ENCODE measurements at regions not wholly inside any gene's neighbourhood (a gene's known extent, or its start where the extent isn't known, plus 50 kb on each side); places are given as distances from the start of the nearest gene placed in this dataset.

GRCh38 chr5:98643569-98643968 lies 129.9 kb upstream of the RGMB start:
- Histone ChIP-seq H2BK20ac (ENCODE audit: low read depth, low read length) (no peak overlapping the region), H3K4ac (ENCODE audit: low read depth, low read length) (no peak overlapping the region), H2BK15ac (ENCODE audit: low read depth, low read length) (no peak overlapping the region), H4K91ac (ENCODE audit: insufficient read depth, low read depth, low read length) (no peak overlapping the region), H3K9me1 (ENCODE audit: insufficient read depth, low read length) (no peaks in the 10 kb centered on the region), H3K4me2 (ENCODE audit: low read depth, low read length) (no peak overlapping the region), H4K20me1 (ENCODE audit: insufficient read depth, low read length) (no peaks in the 10 kb centered on the region), H3K36me3 (ENCODE audit: control insufficient read depth, insufficient read depth, low read length) (no peaks in the 10 kb centered on the region), H3K4me3 (ENCODE audit: insufficient read depth, low read depth, low read length) (no peak overlapping the region), H3K9me3 (ENCODE audit: control insufficient read depth, insufficient read depth, low read length) (no peaks in the 10 kb centered on the region), H3K23ac (ENCODE audit: low read depth, low read length) (no peak overlapping the region), H2AK5ac (ENCODE audit: low read depth, low read length) (no peak overlapping the region), H3K27me3 (ENCODE audit: control insufficient read depth, insufficient read depth, low read length) (no peaks in the 10 kb centered on the region), H3K4me1 (ENCODE audit: control insufficient read depth, insufficient read depth, low read length) (0 out of 2 replicates have a peak, but pooled peaks cover 3% of the 10 kb centered on the region), H3K56ac (ENCODE audit: extremely low read depth, insufficient read depth, low read length) (no peak overlapping the region), H4K8ac (ENCODE audit: low read depth in 2 of 2, low read length in 2 of 2) (no peak overlapping the region), H3K9ac (ENCODE audit: low read depth, low read length) (no peak overlapping the region), H3K79me1 (ENCODE audit: low read depth in 1 of 2, low read length in 2 of 2) (no peaks in the 10 kb centered on the region), H3K14ac (replicated peaks; ENCODE audit: low read depth, low read length) (no peak overlapping the region), H2AFZ (replicated peaks; ENCODE audit: low read length, poor library complexity) (no peak overlapping the region), H3K18ac (ENCODE audit: low read depth, low read length) (no peak overlapping the region), H2BK5ac (ENCODE audit: low read depth, low read length, poor library complexity, severe bottlenecking) (no peak overlapping the region), H3K27ac (ENCODE audit: insufficient read depth, low read length) (no peak overlapping the region), H4K5ac (ENCODE audit: low read depth, low read length) (no peak overlapping the region), H2BK120ac (ENCODE audit: low read depth, low read length) (no peak overlapping the region), H2AK9ac (replicated peaks; ENCODE audit: low read depth, low read length, poor library complexity) (no peak overlapping the region)
- DNase-seq (no peak), ATAC-seq (ENCODE audit: low read depth) (no peak)
- no TSS peak for BruUV-seq (replicated peaks)
- CTCF ChIA-PET, result no interaction called here
- POLR2A ChIA-PET (ENCODE audit: unreplicated experiment), result no interaction called here
- TF ChIP-seq RFX5 (IDR thresholded peaks at IDR 0.05; ENCODE audit: low read depth, low read length) (no peak), FOS (IDR thresholded peaks at IDR 0.05; ENCODE audit: low read depth, low read length) (no peak), MAFK (IDR thresholded peaks at IDR 0.05; ENCODE audit: low read depth, low read length) (no peak), USF2 (IDR thresholded peaks at IDR 0.05; ENCODE audit: low read depth, low read length) (no peak), MXI1 (IDR thresholded peaks at IDR 0.05; ENCODE audit: borderline replicate concordance, low read depth, low read length) (no peak), NFE2L2 (IDR thresholded peaks at IDR 0.05; ENCODE audit: low read depth, low read length) (no peak), ELK1 (IDR thresholded peaks at IDR 0.05; ENCODE audit: borderline replicate concordance, low read depth, low read length) (no peak), CHD1 (IDR thresholded peaks at IDR 0.05; ENCODE audit: low read depth, low read length) (no peak), RAD21 (IDR thresholded peaks at IDR 0.05; ENCODE audit: low read length) (no peak), BHLHE40 (IDR thresholded peaks at IDR 0.05; ENCODE audit: low read depth, low read length) (no peak), POLR2A (IDR thresholded peaks at IDR 0.05; ENCODE audit: low read depth, low read length) (no peak), CTCF (conservative IDR thresholded peaks at IDR 0.05; ENCODE audit: low read depth, low read length) (no peak), RCOR1 (IDR thresholded peaks at IDR 0.05; ENCODE audit: insufficient replicate concordance, low read length) (no peak), CEBPB (IDR thresholded peaks at IDR 0.05; ENCODE audit: low read depth, low read length) (no peak), SMC3 (IDR thresholded peaks at IDR 0.05; ENCODE audit: low read depth, low read length) (no peak)
- in situ Hi-C loops (cut with MboI; ENCODE audit: low sequenced_read_pairs) (no loop called here), intact Hi-C loops (cut with micrococcal nuclease) (no loop called here), dilution Hi-C loops (cut with HindIII; ENCODE audit: low sequenced_read_pairs, unreplicated experiment) (no loop called here)
- 100% methylated on average over 1 of the region's 1 CpG; no CpG with 5 or more reads in 1 of the 2 experiments for WGBS, 2 experiments (ENCODE audit: extremely low coverage in 2 of 2, insufficient read length in 1 of 2)
